MCF 10A (cell line): ENCODE measurements at regions not wholly inside any gene's neighbourhood (a gene's known extent, or its start where the extent isn't known, plus 50 kb on each side); places are given as distances from the start of the nearest gene placed in this dataset.

ENCODE experiments used
- BruUV-seq: library from RNA; stranded (reverse); fragments of 400-500 nt; replicated peaks from 2 replicates; lab custom pipeline; 2021; lab: Mats Ljungman, UMichigan
- CTCF ChIA-PET: fragments of 300-600 bp; sonication (Branson Sonifier 250); formaldehyde crosslinking; extraction: SDS; loops from one replicate; lab custom pipeline; 2021; ENCODE audit warnings: antibody characterized with exemption, inconsistent platforms; lab: Yijun Ruan, JAX
- POLR2A ChIA-PET: fragments of 300-600, 350-650 bp; sonication (Branson Sonifier 250); formaldehyde crosslinking; extraction: SDS; loops from one replicate; lab custom pipeline; 2020; ENCODE audit warnings: antibody characterized with exemption, inconsistent platforms; lab: Yijun Ruan, JAX
- DNase-seq: peaks from one replicate; pipeline ENCODE4 v3.0.0-alpha.2; 2018; ENCODE audit not compliant: unreplicated experiment
- H3K27ac Mint-ChIP-seq: one replicate; pipeline ENCODE4 v1.8.0; 2022; ENCODE audit warnings: mild to moderate bottlenecking, low read depth, mixed read lengths; ENCODE audit not compliant: unreplicated experiment
- H3K27me3 Mint-ChIP-seq: one replicate; pipeline ENCODE4 v1.8.0; 2022; ENCODE audit warnings: mixed read lengths; ENCODE audit not compliant: insufficient read depth, unreplicated experiment
- H3K36me3 Mint-ChIP-seq: one replicate; pipeline ENCODE4 v1.8.0; 2022; ENCODE audit warnings: mild to moderate bottlenecking, moderate library complexity, mixed read lengths; ENCODE audit not compliant: insufficient read depth, unreplicated experiment
- H3K4me1 Mint-ChIP-seq: one replicate; pipeline ENCODE4 v1.8.0; 2022; ENCODE audit warnings: mixed read lengths; ENCODE audit not compliant: insufficient read depth, unreplicated experiment
- H3K4me3 Mint-ChIP-seq: one replicate; pipeline ENCODE4 v1.8.0; 2022; ENCODE audit warnings: mild to moderate bottlenecking, moderate library complexity, mixed read lengths; ENCODE audit not compliant: unreplicated experiment
- H3K9me3 Mint-ChIP-seq: one replicate; pipeline ENCODE4 v1.8.0; 2022; ENCODE audit warnings: mixed read lengths; ENCODE audit not compliant: unreplicated experiment
- CTCF ChIP-seq: fragments of 200-600 bp; IDR thresholded peaks from one replicate; pipeline ENCODE4 v1.8.0; 2022; ENCODE audit warnings: antibody characterized with exemption, mild to moderate bottlenecking; ENCODE audit not compliant: unreplicated experiment
- intact Hi-C: fragments of 100-400 bp; cut with micrococcal nuclease; formaldehyde crosslinking; loops from 2 replicates; pipeline ENCODE4 v1.14.1; 2022

GRCh38 chr16:86988920-86989696 is 328.1 kb downstream of the C16orf95 start:
- intact Hi-C loops, result no loop called here
- no peak overlapping the region for H3K4me3 Mint-ChIP-seq
- POLR2A ChIA-PET, result interaction anchor here (0.6 kb wide), 1 partner anchor 40 kb away, joined by 3 read pairs; no protein-coding TSS in a partner anchor
- H3K4me1 Mint-ChIP-seq, result no peaks in the 10 kb centered on the region
- no peaks in the 10 kb centered on the region for H3K9me3 Mint-ChIP-seq
- BruUV-seq, result no TSS peak
- no peak for DNase-seq
- H3K27me3 Mint-ChIP-seq, result peaks cover 14% of the 10 kb centered on the region
- H3K27ac Mint-ChIP-seq, result no peak overlapping the region
- no peaks in the 10 kb centered on the region for H3K36me3 Mint-ChIP-seq
- TF ChIP-seq CTCF, result no peak
- CTCF ChIA-PET, result no interaction called here

GRCh38 chr16:86990451-86990850 is 326.7 kb downstream of the C16orf95 start:
- no peak for TF ChIP-seq CTCF
- intact Hi-C loops, result no loop called here
- ChIA-PET POLR2A (no interaction called here), CTCF (interaction anchor here (0.5 kb wide), 1 partner anchor 153 kb away, joined by 4 read pairs; no protein-coding TSS in a partner anchor)
- Mint-ChIP-seq H3K27me3 (peaks cover 14% of the 10 kb centered on the region), H3K4me3 (no peak overlapping the region), H3K36me3 (no peaks in the 10 kb centered on the region), H3K4me1 (no peaks in the 10 kb centered on the region), H3K9me3 (no peaks in the 10 kb centered on the region), H3K27ac (no peak overlapping the region)
- DNase-seq, result no peak
- BruUV-seq, result no TSS peak

GRCh38 chr16:86991679-86992078 is 325.5 kb downstream of the C16orf95 start:
- ChIA-PET CTCF (no interaction called here), POLR2A (no interaction called here)
- Mint-ChIP-seq H3K27me3 (peaks cover 14% of the 10 kb centered on the region), H3K27ac (no peak overlapping the region), H3K36me3 (no peaks in the 10 kb centered on the region), H3K9me3 (no peaks in the 10 kb centered on the region), H3K4me1 (no peaks in the 10 kb centered on the region), H3K4me3 (no peak overlapping the region)
- BruUV-seq, result no TSS peak
- intact Hi-C loops, result no loop called here
- peak; percentile 46 for DNase-seq
- no peak for TF ChIP-seq CTCF

- H3K4me3 Mint-ChIP-seq, result no peak overlapping the region
- H3K27me3 Mint-ChIP-seq, result peaks cover 14% of the 10 kb centered on the region
- H3K4me1 Mint-ChIP-seq, result no peaks in the 10 kb centered on the region
- no TSS peak for BruUV-seq
- no peak for DNase-seq
- H3K27ac Mint-ChIP-seq, result no peak overlapping the region
- no peak for TF ChIP-seq CTCF
- CTCF ChIA-PET, result interaction anchor here (0.6 kb wide), 1 partner anchor 63 kb away, joined by 3 read pairs; no protein-coding TSS in a partner anchor
- no peaks in the 10 kb centered on the region for H3K36me3 Mint-ChIP-seq
- POLR2A ChIA-PET, result no interaction called here
- H3K9me3 Mint-ChIP-seq, result no peaks in the 10 kb centered on the region
- intact Hi-C loops, result no loop called here
Observed at GRCh38 chr16:86992587-86992986, 324.6 kb downstream of the C16orf95 start.
